ENCODE measurements at regions not wholly inside any gene's neighbourhood (a gene's known extent, or its start where the extent isn't known, plus 50 kb on each side); places are given as distances from the start of the nearest gene placed in this dataset.

DNA sequence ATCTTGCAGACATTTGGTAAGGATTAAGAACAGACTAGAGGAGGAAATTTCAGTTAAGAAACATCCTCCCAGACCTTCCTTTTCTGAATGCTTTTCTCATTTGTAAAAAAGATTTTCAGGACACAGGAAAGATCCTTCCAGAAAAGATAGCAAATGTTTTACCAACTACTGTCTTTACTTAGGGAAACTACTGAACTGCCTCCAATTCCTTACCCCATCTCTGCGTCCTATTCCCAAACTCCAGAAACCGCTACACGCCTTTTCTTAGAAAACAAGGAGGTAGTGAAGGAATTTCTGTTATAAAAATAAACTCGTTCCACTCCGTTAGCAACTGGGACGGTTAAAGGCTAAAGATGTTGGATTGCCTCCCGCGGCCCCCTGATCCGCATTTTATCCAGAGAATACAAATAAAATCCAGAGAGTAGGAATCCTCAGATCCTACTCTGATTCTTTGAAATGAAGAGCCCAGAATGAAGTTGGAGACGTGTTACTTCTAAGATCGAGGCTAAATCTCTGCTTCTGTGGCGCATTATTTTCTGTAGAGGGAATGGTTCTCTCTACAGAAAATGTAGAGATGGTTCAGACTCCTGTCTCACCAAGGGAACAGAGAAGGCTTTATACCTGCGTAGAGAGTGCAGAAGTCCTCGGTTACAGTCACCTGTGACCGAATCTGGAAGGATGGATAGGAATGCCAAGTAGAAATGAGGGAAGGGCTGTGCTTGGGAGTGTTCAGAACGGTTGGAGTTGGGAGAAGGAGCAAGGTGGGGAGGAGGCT lies 133.0 kb downstream of the GPX5 start:
- Histone ChIP-seq H3K27ac (ENCODE audit: low read depth, low read length) (no peak overlapping the region), H3K27me3 (ENCODE audit: insufficient read depth, low read length) (peaks cover 22% of the 10 kb centered on the region), H3K9me3 (ENCODE audit: insufficient read depth, low read depth, low read length) (no peaks in the 10 kb centered on the region), H4K20me1 (ENCODE audit: insufficient read depth, low read length) (no peaks in the 10 kb centered on the region), H3K79me2 (ENCODE audit: insufficient read depth, low read length) (no peaks in the 10 kb centered on the region), H3K9ac (ENCODE audit: low read length) (peak overlapping the region; percentile 70), H3K36me3 (ENCODE audit: insufficient read depth, low read length) (no peaks in the 10 kb centered on the region), H3K4me2 (ENCODE audit: low read length) (peak overlapping the region; percentile 97), H3K4me1 (ENCODE audit: insufficient read depth, low read length) (peaks cover 3% of the 10 kb centered on the region), H2AFZ (ENCODE audit: low read depth, low read length) (peak overlapping the region; percentile 68), H3K4me3 (ENCODE audit: insufficient read depth, low read depth, low read length) (peak overlapping the region; percentile 76)
- Mint-ChIP-seq H3K9me3 (ENCODE audit: unreplicated experiment) (no peaks in the 10 kb centered on the region), H3K36me3 (ENCODE audit: low read depth, unreplicated experiment) (no peaks in the 10 kb centered on the region), H3K27ac (ENCODE audit: unreplicated experiment) (peak overlapping the region; percentile 76), H3K4me3 (ENCODE audit: unreplicated experiment) (peak overlapping the region; percentile 93), H3K27me3 (ENCODE audit: low read depth, unreplicated experiment) (peaks cover 13% of the 10 kb centered on the region), H3K4me1 (ENCODE audit: low read depth, unreplicated experiment) (peaks cover 3% of the 10 kb centered on the region)
- no peak for TF ChIP-seq EZH2 (IDR thresholded peaks at IDR 0.05; ENCODE audit: insufficient read depth, low read length)
- no peak for TF ChIP-seq CTCF (IDR thresholded peaks at IDR 0.05; ENCODE audit: insufficient read depth, low read depth, low read length)
- FAIRE-seq, result no peak
- no peak for DNase-seq (ENCODE audit: low read depth)

GRCh38 chr6:28659250-28659566 lies 133.5 kb downstream of the GPX5 start:
- H3K4me3 ChIP-seq (ENCODE audit: insufficient read depth, low read depth, low read length), result peak overlapping the region; percentile 76
- H3K4me3 Mint-ChIP-seq (ENCODE audit: unreplicated experiment), result peak overlapping the region; percentile 93
- FAIRE-seq, result no peak
- peaks cover 3% of the 10 kb centered on the region for H3K4me1 ChIP-seq (ENCODE audit: insufficient read depth, low read length)
- TF ChIP-seq EZH2 (IDR thresholded peaks at IDR 0.05; ENCODE audit: insufficient read depth, low read length), result no peak
- TF ChIP-seq CTCF (IDR thresholded peaks at IDR 0.05; ENCODE audit: insufficient read depth, low read depth, low read length), result no peak
- H4K20me1 ChIP-seq (ENCODE audit: insufficient read depth, low read length), result no peaks in the 10 kb centered on the region
- H3K27me3 Mint-ChIP-seq (ENCODE audit: low read depth, unreplicated experiment), result peaks cover 13% of the 10 kb centered on the region
- no peaks in the 10 kb centered on the region for H3K36me3 Mint-ChIP-seq (ENCODE audit: low read depth, unreplicated experiment)
- no peaks in the 10 kb centered on the region for H3K36me3 ChIP-seq (ENCODE audit: insufficient read depth, low read length)
- no peak for DNase-seq (ENCODE audit: low read depth)
- H3K4me2 ChIP-seq (ENCODE audit: low read length), result peak overlapping the region; percentile 97
- H3K27ac Mint-ChIP-seq (ENCODE audit: unreplicated experiment), result no peak overlapping the region
- H3K27ac ChIP-seq (ENCODE audit: low read depth, low read length), result no peak overlapping the region
- H3K27me3 ChIP-seq (ENCODE audit: insufficient read depth, low read length), result peaks cover 22% of the 10 kb centered on the region
- H3K9ac ChIP-seq (ENCODE audit: low read length), result no peak overlapping the region
- peak overlapping the region; percentile 68 for H2AFZ ChIP-seq (ENCODE audit: low read depth, low read length)
- no peaks in the 10 kb centered on the region for H3K9me3 Mint-ChIP-seq (ENCODE audit: unreplicated experiment)
- peaks cover 3% of the 10 kb centered on the region for H3K4me1 Mint-ChIP-seq (ENCODE audit: low read depth, unreplicated experiment)
- H3K9me3 ChIP-seq (ENCODE audit: insufficient read depth, low read depth, low read length), result no peaks in the 10 kb centered on the region
- H3K79me2 ChIP-seq (ENCODE audit: insufficient read depth, low read length), result no peaks in the 10 kb centered on the region

DNA sequence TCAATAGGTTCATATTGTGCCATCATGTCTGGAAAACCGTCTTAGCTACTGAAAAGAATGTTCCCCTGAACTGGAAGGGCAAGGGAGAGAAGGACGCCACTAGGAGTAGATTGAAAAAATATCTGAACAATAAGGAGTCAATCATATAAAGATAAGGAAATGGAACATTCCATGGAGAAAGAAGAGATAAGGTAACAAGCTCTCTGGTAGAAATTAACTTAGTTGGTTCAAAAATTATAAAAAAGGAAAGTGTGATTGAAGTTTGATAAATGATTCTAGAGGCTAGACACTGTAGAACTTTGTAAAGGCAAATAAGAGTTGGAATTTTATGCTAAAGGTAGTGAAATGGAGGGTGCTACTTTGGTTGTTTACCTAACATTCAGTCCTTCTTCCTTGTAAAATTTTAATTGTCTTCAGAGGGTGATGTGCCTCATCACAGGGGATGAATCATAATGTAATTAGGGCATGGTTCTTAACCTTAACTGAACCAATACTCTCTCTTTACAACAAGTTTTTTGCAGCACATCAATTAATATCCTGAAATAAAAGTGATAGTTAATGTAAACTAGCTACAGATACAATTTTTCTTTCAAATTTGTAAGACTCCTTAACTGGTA lies 135.5 kb downstream of the GPX5 start:
- H2AFZ ChIP-seq (ENCODE audit: low read depth, low read length), result no peak overlapping the region
- H3K9ac ChIP-seq (ENCODE audit: low read length), result no peak overlapping the region
- TF ChIP-seq CTCF (IDR thresholded peaks at IDR 0.05; ENCODE audit: insufficient read depth, low read depth, low read length), result no peak
- TF ChIP-seq EZH2 (IDR thresholded peaks at IDR 0.05; ENCODE audit: insufficient read depth, low read length), result no peak
- FAIRE-seq (no peak), DNase-seq (ENCODE audit: low read depth) (no peak)
- Mint-ChIP-seq H3K36me3 (ENCODE audit: low read depth, unreplicated experiment) (no peaks in the 10 kb centered on the region), H3K27ac (ENCODE audit: unreplicated experiment) (no peak overlapping the region), H3K9me3 (ENCODE audit: unreplicated experiment) (no peaks in the 10 kb centered on the region), H3K27me3 (ENCODE audit: low read depth, unreplicated experiment) (peaks cover 13% of the 10 kb centered on the region), H3K4me3 (ENCODE audit: unreplicated experiment) (no peak overlapping the region), H3K4me1 (ENCODE audit: low read depth, unreplicated experiment) (peaks cover 3% of the 10 kb centered on the region)
- no peak overlapping the region for H3K27ac ChIP-seq (ENCODE audit: low read depth, low read length)
- no peaks in the 10 kb centered on the region for H3K79me2 ChIP-seq (ENCODE audit: insufficient read depth, low read length)
- H3K27me3 ChIP-seq (ENCODE audit: insufficient read depth, low read length), result peaks cover 15% of the 10 kb centered on the region
- no peaks in the 10 kb centered on the region for H4K20me1 ChIP-seq (ENCODE audit: insufficient read depth, low read length)
- no peak overlapping the region for H3K4me2 ChIP-seq (ENCODE audit: low read length)
- H3K36me3 ChIP-seq (ENCODE audit: insufficient read depth, low read length), result no peaks in the 10 kb centered on the region
- peaks cover 3% of the 10 kb centered on the region for H3K4me1 ChIP-seq (ENCODE audit: insufficient read depth, low read length)
- no peaks in the 10 kb centered on the region for H3K9me3 ChIP-seq (ENCODE audit: insufficient read depth, low read depth, low read length)
- H3K4me3 ChIP-seq (ENCODE audit: insufficient read depth, low read depth, low read length), result no peak overlapping the region
